ENCODE measurements at regions not wholly inside any gene's neighbourhood (a gene's known extent, or its start where the extent isn't known, plus 50 kb on each side); places are given as distances from the start of the nearest gene placed in this dataset.

DNA sequence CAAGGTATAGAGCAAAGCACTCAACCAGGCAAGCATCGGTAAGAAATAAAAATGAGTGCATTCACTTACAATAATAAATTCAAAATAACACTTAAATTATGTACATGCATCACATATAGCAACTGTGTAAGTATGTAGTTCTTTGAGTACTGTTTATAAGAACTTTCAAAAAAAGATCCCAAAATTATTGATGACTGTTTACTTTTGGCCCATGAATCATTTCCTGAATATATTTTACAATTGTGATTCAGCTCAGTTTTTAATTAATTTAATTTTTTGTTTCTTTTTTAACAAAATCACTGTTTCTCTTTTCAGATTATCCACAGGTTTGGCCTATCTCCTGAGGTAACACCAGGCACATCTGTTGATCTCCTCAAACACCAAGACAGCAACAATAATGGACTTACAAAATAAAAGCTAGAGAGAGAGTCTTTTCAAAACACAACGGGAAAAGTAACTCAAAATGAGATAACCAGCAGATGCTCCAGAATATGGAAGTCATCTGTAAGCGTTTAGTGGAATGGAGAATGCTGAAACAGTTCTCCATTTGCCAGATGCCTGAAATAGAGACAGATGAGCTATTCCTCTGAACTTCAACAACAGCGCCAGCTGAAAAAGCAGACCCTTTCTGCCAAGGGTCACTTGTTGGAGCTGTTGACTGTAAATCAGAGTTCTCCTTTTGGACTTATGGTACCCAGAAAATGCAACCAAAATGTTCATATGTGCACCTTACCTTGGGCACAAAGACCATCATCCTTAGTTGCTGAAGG lies 348.6 kb upstream of the RGMB start:
- Histone ChIP-seq H3K14ac (ENCODE audit: insufficient read length) (no peak overlapping the region), H2BK12ac (ENCODE audit: low read depth, low read length) (no peak overlapping the region; the same call in 1 of the 2 replicates), H3K27ac (ENCODE audit: low read depth, low read length) (no peak overlapping the region), H3K56ac (replicated peaks; ENCODE audit: insufficient read length, low read depth, low read length) (no peak overlapping the region), H3K9ac (replicated peaks in 1 of 4; ENCODE audit: extremely low read depth in 1 of 4, low read depth in 3 of 4, low read length in 3 of 4) (no peak overlapping the region), H3K18ac (ENCODE audit: extremely low read depth, low read length) (no peak overlapping the region), H2BK15ac (ENCODE audit: low read length) (no peak overlapping the region), H2AK5ac (ENCODE audit: low read depth, low read length) (no peak overlapping the region), H2BK20ac (ENCODE audit: low read length) (0 out of 2 replicates have a peak overlapping the region, but pooled peaks have one; percentile 27), H3K4me3 (ENCODE audit: extremely low read depth in 1 of 4, insufficient read depth in 2 of 4, low read depth in 3 of 4, low read length in 4 of 4) (no peak overlapping the region), H3K79me2 (ENCODE audit: control insufficient read depth in 1 of 2, insufficient read depth in 2 of 2, low read length in 2 of 2) (no peaks in the 10 kb centered on the region), H3K4me2 (ENCODE audit: insufficient read depth in 1 of 2, low read depth in 2 of 2, low read length in 2 of 2) (no peak overlapping the region), H2AFZ (ENCODE audit: low read length) (no peak overlapping the region), H2BK120ac (replicated peaks; ENCODE audit: low read depth, low read length) (no peak overlapping the region), H4K8ac (ENCODE audit: extremely low read depth, insufficient read depth, low read length) (no peak overlapping the region), H2BK5ac (ENCODE audit: low read depth, low read length) (no peak overlapping the region), H4K20me1 (replicated peaks in 1 of 2; ENCODE audit: control insufficient read depth in 1 of 2, insufficient read depth in 2 of 2, low read length in 2 of 2) (no peaks in the 10 kb centered on the region), H4K91ac (replicated peaks; ENCODE audit: insufficient read length, low read length) (no peak overlapping the region), H3K27me3 (replicated peaks in 1 of 4; ENCODE audit: control insufficient read depth in 3 of 4, extremely low read depth in 1 of 4, insufficient read depth in 3 of 4, low read length in 3 of 4) (no peaks in the 10 kb centered on the region), H3K4ac (replicated peaks; ENCODE audit: insufficient read length, low read depth, low read length) (no peak overlapping the region), H3K36me3 (ENCODE audit: control insufficient read depth in 2 of 4, insufficient read depth in 4 of 4, low read length in 3 of 4) (no peaks in the 10 kb centered on the region), H3K4me1 (replicated peaks in 1 of 4; ENCODE audit: control insufficient read depth in 3 of 4, insufficient read depth in 4 of 4, low read length in 3 of 4) (peaks cover 0 to 4% (median 0%) of the 10 kb centered on the region in 4 experiments; a peak in 3 of 7 replicates), H3K79me1 (ENCODE audit: low read depth, low read length) (no peaks in the 10 kb centered on the region), H4K5ac (ENCODE audit: insufficient read length, low read depth, low read length) (no peak overlapping the region), H3K23ac (ENCODE audit: insufficient read length) (no peak overlapping the region), H3K23me2 (ENCODE audit: low read depth, low read length) (no peaks in the 10 kb centered on the region), H3K9me3 (ENCODE audit: insufficient read depth in 2 of 2, low read depth in 1 of 2, low read length in 1 of 2) (peaks cover 3% of the 10 kb centered on the region in 2 experiments; a peak in 2 of 4 replicates)
- no peak for DNase-seq (ENCODE audit: low read depth in 1 of 2, low spot score in 2 of 2)
- WGBS, 2 experiments (ENCODE audit: extremely low coverage in 1 of 2, insufficient coverage in 1 of 2, insufficient read length in 1 of 2, insufficient replicate concordance in 2 of 2, low coverage in 1 of 2, low lambda C conversion rate in 2 of 2, missing lambda C conversion rate in 1 of 2): 89% methylated on average over 4 of the region's 4 CpGs; no CpG with 5 or more reads in 1 of the 2 experiments
- ChIA-PET CTCF (ENCODE audit: partially characterized antibody) (interaction anchor here (0.6 to 1.1 kb wide), 2 partner anchors 164 to 346 kb away, joined by 3 to 4 read pairs; no protein-coding TSS in a partner anchor), POLR2A (ENCODE audit: partially characterized antibody) (no interaction called here)
- FAIRE-seq: no peak
- TF ChIP-seq RXRA (IDR thresholded peaks at IDR 0.05; ENCODE audit: insufficient read depth, low read depth, low read length) (no peak), JUN (IDR thresholded peaks at IDR 0.05; ENCODE audit: low read depth, low read length) (no peak), TAF7 (optimal IDR thresholded peaks at IDR 0.05; ENCODE audit: borderline replicate concordance, low read depth, low read length) (no peak), BCL11A (IDR thresholded peaks at IDR 0.05; ENCODE audit: low read depth in 2 of 2, low read length in 2 of 2) (no peak), EGR1 (IDR thresholded peaks at IDR 0.05; ENCODE audit: borderline replicate concordance, low read depth, low read length) (no peak), SIX5 (IDR thresholded peaks at IDR 0.05; ENCODE audit: low read depth, low read length) (no peak), ZNF274 (IDR thresholded peaks at IDR 0.05; ENCODE audit: borderline replicate concordance, extremely low read depth, low read length) (no peak)
- TF ChIP-seq, protein P1, sequence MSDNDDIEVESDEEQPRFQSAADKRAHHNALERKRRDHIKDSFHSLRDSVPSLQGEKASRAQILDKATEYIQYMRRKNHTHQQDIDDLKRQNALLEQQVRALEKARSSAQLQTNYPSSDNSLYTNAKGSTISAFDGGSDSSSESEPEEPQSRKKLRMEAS (IDR thresholded peaks at IDR 0.05): no peak

Measured in H1 (cell line).